ENCODE measurements at regions not wholly inside any gene's neighbourhood (a gene's known extent, or its start where the extent isn't known, plus 50 kb on each side); places are given as distances from the start of the nearest gene placed in this dataset.

GRCh38 chr4:181661923-181662322 is 581.3 kb upstream of the TENM3 start:
- Histone ChIP-seq H3K36me3 (replicated peaks in 1 of 2; ENCODE audit: insufficient read depth in 1 of 2, low read depth in 2 of 2) (no peaks in the 10 kb centered on the region), H3K27me3 (no peaks in the 10 kb centered on the region), H3K9me3 (no peaks in the 10 kb centered on the region), H3K4me1 (no peaks in the 10 kb centered on the region), H3K4me3 (no peak overlapping the region), H3K27ac (no peak overlapping the region)
- TF ChIP-seq CTCF (IDR thresholded peaks at IDR 0.05) = no peak
- no peak for TF ChIP-seq POLR2A (IDR thresholded peaks at IDR 0.05)
- DNase-seq = no peak
- intact Hi-C loops (cut with DNase I) = no loop called here
- WGBS, 2 donors = 11 to 12% methylated on average over 2 of the region's 2 CpGs
- ATAC-seq = no peak

- ATAC-seq = no peak
- H3K27me3 ChIP-seq = no peaks in the 10 kb centered on the region
- no peaks in the 10 kb centered on the region for H3K9me3 ChIP-seq
- TF ChIP-seq POLR2A (IDR thresholded peaks at IDR 0.05) (no peak), CTCF (IDR thresholded peaks at IDR 0.05) (no peak)
- WGBS, 2 donors = 24 to 25% methylated on average over 3 of the region's 3 CpGs
- H3K4me1 ChIP-seq = no peaks in the 10 kb centered on the region
- no peak overlapping the region for H3K27ac ChIP-seq
- no peak for DNase-seq
- intact Hi-C loops (cut with DNase I) = no loop called here
- no peak overlapping the region for H3K4me3 ChIP-seq
- no peaks in the 10 kb centered on the region for H3K36me3 ChIP-seq (replicated peaks in 1 of 2; ENCODE audit: insufficient read depth in 1 of 2, low read depth in 2 of 2)
Observed at GRCh38 chr4:181662383-181662782, 580.8 kb upstream of the TENM3 start.

- no peak overlapping the region for H3K27ac ChIP-seq
- H3K4me1 ChIP-seq = no peaks in the 10 kb centered on the region
- no peaks in the 10 kb centered on the region for H3K36me3 ChIP-seq (replicated peaks in 1 of 2; ENCODE audit: insufficient read depth in 1 of 2, low read depth in 2 of 2)
- TF ChIP-seq CTCF (IDR thresholded peaks at IDR 0.05) = no peak
- TF ChIP-seq POLR2A (IDR thresholded peaks at IDR 0.05) = no peak
- DNase-seq = no peak
- intact Hi-C loops (cut with DNase I) = no loop called here
- no peak overlapping the region for H3K4me3 ChIP-seq
- WGBS, 2 donors = 61 to 62% methylated on average over 2 of the region's 2 CpGs
- no peaks in the 10 kb centered on the region for H3K27me3 ChIP-seq
- H3K9me3 ChIP-seq = no peaks in the 10 kb centered on the region
- no peak for ATAC-seq
Observed at GRCh38 chr4:181670506-181670905, 572.7 kb upstream of the TENM3 start.

- H3K27ac ChIP-seq = no peak overlapping the region
- ATAC-seq = no peak
- H3K36me3 ChIP-seq (replicated peaks in 1 of 2; ENCODE audit: insufficient read depth in 1 of 2, low read depth in 2 of 2) = no peaks in the 10 kb centered on the region
- no peaks in the 10 kb centered on the region for H3K9me3 ChIP-seq
- 55 to 62% methylated on average over 2 of the region's 2 CpGs for WGBS, 2 donors
- DNase-seq = no peak
- no peak for TF ChIP-seq CTCF (IDR thresholded peaks at IDR 0.05)
- no peak for TF ChIP-seq POLR2A (IDR thresholded peaks at IDR 0.05)
- no peak overlapping the region for H3K4me3 ChIP-seq
- H3K27me3 ChIP-seq = no peaks in the 10 kb centered on the region
- intact Hi-C loops (cut with DNase I) = no loop called here
- H3K4me1 ChIP-seq = no peaks in the 10 kb centered on the region
Observed at GRCh38 chr4:181671672-181672071, 571.5 kb upstream of the TENM3 start.

- no peaks in the 10 kb centered on the region for H3K27me3 ChIP-seq
- 54 to 66% methylated on average over 2 of the region's 2 CpGs for WGBS, 2 donors
- no peaks in the 10 kb centered on the region for H3K9me3 ChIP-seq
- no peak for DNase-seq
- H3K4me1 ChIP-seq = no peaks in the 10 kb centered on the region
- no peak overlapping the region for H3K4me3 ChIP-seq
- H3K36me3 ChIP-seq (replicated peaks in 1 of 2; ENCODE audit: insufficient read depth in 1 of 2, low read depth in 2 of 2) = no peaks in the 10 kb centered on the region
- H3K27ac ChIP-seq = no peak overlapping the region
- intact Hi-C loops (cut with DNase I) = no loop called here
- TF ChIP-seq POLR2A (IDR thresholded peaks at IDR 0.05) = no peak
- TF ChIP-seq CTCF (IDR thresholded peaks at IDR 0.05) = no peak
- no peak for ATAC-seq
Observed at GRCh38 chr4:181672751-181673150, 570.5 kb upstream of the TENM3 start.
